HFF-Myc (cell line): ENCODE measurements at regions not wholly inside any gene's neighbourhood (a gene's known extent, or its start where the extent isn't known, plus 50 kb on each side); places are given as distances from the start of the nearest gene placed in this dataset.
"Not testable (repeated sequence)": the region's sequence is repeated elsewhere in the genome, so short reads cannot be mapped to it uniquely, and the experiment has no call there.

Experiments
- DNase-seq: peaks from one replicate; pipeline ENCODE4 v3.0.0-alpha.2; 2011; ENCODE audit warnings: low read depth; ENCODE audit errors: extremely low read depth
- H3K4me3 ChIP-seq: replicated peaks from 2 replicates; pipeline ENCODE4 v1.5.1; 2011; ENCODE audit warnings: low read depth, mild to moderate bottlenecking, control low read depth, low read length
- TF ChIP-seq, protein P1 (sequence below): IDR thresholded peaks from 2 replicates; pipeline ENCODE4 v1.5.1; 2012; ENCODE audit warnings: mild to moderate bottlenecking, low read depth, low read length, control low read depth; ENCODE audit errors: missing control alignments

DNA sequence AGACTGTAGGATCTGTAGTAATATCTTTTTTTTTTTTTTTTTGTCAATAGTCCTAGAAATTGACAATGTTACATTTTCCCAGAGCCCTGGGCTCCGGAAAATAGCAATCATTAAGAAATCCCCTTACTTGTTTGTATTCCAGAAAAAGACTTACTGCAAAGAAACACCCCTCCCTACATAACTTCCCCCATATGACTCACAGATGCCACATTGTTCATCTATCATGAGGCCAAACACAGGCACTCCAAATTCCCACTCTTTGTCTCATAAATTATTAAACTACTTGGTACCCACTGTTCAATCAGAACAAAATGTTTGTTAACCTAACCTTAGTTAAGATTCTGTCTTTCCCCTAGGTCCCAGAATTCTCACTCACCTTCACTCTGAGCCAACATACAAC lies 53.5 kb downstream of the TEX51 start:
- TF ChIP-seq, protein P1, sequence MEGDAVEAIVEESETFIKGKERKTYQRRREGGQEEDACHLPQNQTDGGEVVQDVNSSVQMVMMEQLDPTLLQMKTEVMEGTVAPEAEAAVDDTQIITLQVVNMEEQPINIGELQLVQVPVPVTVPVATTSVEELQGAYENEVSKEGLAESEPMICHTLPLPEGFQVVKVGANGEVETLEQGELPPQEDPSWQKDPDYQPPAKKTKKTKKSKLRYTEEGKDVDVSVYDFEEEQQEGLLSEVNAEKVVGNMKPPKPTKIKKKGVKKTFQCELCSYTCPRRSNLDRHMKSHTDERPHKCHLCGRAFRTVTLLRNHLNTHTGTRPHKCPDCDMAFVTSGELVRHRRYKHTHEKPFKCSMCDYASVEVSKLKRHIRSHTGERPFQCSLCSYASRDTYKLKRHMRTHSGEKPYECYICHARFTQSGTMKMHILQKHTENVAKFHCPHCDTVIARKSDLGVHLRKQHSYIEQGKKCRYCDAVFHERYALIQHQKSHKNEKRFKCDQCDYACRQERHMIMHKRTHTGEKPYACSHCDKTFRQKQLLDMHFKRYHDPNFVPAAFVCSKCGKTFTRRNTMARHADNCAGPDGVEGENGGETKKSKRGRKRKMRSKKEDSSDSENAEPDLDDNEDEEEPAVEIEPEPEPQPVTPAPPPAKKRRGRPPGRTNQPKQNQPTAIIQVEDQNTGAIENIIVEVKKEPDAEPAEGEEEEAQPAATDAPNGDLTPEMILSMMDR: no peak
- H3K4me3 ChIP-seq: no peak overlapping the region
- no peak for DNase-seq

DNA sequence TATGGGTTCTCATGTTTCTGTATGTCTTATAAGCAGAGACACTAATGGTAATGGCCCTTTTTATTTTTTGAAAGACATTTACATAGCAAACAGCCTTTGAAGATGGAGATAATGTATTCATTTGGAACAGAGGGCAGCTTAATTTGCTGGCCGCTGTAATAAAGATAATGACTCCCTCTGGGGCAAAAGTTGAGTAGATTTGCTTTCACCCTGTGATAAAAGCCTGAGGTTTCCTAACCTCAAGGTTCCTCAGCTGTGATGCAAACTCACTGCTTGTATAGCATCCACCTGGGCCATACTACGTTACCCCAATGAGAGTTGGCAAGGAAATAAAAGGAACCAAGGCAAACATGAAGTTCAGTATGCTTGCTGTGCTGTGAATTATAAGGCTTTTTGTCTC lies 54.8 kb downstream of the TEX51 start:
- TF ChIP-seq, protein P1: no peak
- no peak for DNase-seq
- H3K4me3 ChIP-seq: no peak overlapping the region

DNA sequence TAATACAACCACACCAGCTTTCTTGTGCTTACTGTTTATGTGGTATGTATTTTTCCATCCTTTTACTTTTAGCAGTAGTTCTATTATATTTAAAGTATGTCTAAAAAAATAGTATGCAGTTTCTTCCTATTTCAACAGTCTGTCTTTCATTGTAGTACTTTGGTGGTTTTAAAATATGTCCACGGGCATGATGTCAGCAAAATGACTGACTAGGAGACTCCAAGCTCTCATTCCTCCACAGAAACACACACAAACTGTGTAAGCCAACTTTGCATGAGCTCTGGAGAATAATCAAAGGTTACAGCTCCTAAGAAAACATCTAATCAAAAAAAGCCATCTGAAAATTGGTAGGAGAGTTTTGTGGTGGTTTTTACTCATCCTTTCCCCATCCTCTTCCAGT lies 56.1 kb downstream of the TEX51 start:
- no peak for DNase-seq

DNA sequence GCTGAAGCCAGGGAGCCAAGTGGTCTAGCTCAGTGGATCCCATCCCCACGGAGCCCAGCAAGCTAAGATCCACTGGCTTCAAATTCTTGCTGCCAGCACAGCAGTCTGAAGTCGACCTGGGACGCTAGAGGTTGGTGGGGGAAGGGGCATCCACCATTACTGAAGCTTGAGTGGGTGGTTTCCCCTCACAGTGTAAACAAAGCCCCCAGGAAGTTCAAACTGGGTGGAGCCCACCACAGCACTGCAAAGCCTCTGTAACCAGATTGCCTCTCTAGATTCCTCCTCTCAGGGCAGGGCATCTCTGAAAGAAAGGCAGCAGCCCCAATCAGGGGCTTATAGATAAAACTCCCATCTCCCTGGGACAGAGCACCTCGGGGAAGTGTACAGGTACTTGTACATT lies 58.1 kb downstream of the TEX51 start:
- not testable (repeated sequence) for H3K4me3 ChIP-seq, DNase-seq

More for the DNA sequence above, 56.1 kb downstream of the TEX51 start:
- TF ChIP-seq, protein P1: no peak
- no peak overlapping the region for H3K4me3 ChIP-seq

DNA sequence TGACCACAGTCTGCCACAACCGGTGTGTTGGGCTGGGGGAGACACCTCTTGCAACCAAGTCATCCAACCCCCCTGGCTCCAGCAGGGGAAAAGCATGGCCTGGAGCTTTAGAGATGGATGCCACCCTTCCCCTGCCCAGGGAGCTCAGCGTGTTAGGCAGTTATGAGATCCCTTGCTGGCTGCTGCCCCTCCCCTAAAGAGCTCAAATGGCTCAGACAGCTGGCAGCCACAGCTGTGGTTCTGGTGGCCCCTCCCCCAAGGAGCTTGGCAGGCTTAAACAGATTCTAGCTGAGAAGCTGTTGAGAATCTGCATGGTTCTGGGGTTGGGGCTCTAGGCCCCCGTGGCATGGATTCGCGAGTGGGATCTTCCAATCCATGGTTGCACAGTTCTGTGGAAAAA lies 64.7 kb downstream of the TEX51 start:
- no peak overlapping the region for H3K4me3 ChIP-seq
- DNase-seq: no peak
- TF ChIP-seq, protein P1: no peak

DNA sequence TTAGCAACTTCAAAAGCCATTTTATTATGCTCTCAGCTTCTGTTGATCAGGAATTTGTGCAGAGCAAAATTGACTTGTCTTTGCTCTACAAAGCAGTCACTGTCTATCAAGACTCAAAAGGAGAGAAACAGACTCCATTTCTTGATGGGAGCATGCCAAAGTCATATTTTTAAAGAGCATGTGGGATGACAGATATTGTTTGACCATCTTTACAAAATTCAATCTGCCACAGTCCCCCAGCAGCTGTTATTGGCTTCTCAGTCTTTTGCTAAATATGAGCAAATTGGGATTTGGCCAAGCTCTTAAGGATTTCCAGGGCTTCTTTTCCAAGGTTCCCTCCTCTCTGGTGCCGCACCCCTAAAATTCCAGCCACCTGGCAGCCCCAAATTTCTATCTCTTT lies 67.9 kb downstream of the TEX51 start:
- DNase-seq: no peak
- TF ChIP-seq, protein P1: no peak
- H3K4me3 ChIP-seq: no peak overlapping the region

DNA sequence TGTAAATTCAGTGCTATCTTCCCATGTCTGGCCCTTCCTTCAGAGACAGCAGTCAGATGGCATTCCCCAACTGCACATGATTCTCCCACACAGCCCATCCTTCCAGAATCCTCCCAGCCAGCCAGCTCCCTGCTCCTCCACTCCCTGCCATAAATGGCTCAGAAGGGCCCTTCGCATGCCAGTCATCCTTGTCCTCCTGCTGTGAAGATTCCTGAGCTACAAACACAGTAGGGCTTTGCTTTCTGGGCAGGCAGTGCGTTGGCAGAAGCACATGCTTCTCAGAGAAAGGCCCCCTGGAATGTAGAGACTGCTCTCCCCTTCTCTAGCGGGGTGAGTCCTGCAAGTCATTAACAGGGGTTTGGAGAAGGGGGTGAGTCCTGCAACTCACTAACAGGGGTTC lies 71.9 kb downstream of the TEX51 start:
- TF ChIP-seq, protein P1: no peak
- DNase-seq: no peak
- no peak overlapping the region for H3K4me3 ChIP-seq

DNA sequence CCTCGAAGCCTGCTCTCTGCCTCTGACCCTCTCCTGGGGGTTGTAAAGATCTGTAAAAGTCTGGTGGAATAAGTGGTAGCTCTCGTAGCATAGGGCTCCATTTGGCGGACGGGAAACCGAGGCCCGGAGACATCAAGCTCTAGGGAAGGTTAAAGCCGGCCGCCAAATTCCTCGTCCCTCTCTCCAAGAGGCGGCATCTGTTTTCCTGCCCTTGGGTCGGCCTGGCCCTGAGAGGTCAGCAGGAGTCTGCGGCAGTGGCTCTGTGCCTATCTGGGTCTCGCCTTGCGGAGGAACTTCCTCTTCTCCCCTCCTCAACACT lies 72.4 kb downstream of the TEX51 start:
- H3K4me3 ChIP-seq: no peak overlapping the region
- no peak for DNase-seq
- TF ChIP-seq, protein P1: no peak
